ENCODE measurements at regions not wholly inside any gene's neighbourhood (a gene's known extent, or its start where the extent isn't known, plus 50 kb on each side); places are given as distances from the start of the nearest gene placed in this dataset.

- TF ChIP-seq TOX (CRISPR knock-in tag; IDR thresholded peaks at IDR 0.05; ENCODE audit: borderline replicate concordance) (no peak), PPARA (CRISPR knock-in tag; IDR thresholded peaks at IDR 0.05; ENCODE audit: borderline replicate concordance) (no peak), TSHZ2 (CRISPR knock-in tag; IDR thresholded peaks at IDR 0.05) (no peak), BACH2 (CRISPR knock-in tag; IDR thresholded peaks at IDR 0.05; ENCODE audit: borderline replicate concordance) (no peak), ARNTL (CRISPR knock-in tag; IDR thresholded peaks at IDR 0.05; ENCODE audit: borderline replicate concordance, low read depth) (no peak), ZC3H10 (CRISPR knock-in tag; IDR thresholded peaks at IDR 0.05) (no peak), SNAI2 (CRISPR knock-in tag; IDR thresholded peaks at IDR 0.05) (no peak), CSDC2 (CRISPR knock-in tag; IDR thresholded peaks at IDR 0.05) (no peak), ZFP3 (CRISPR knock-in tag; IDR thresholded peaks at IDR 0.05) (no peak), GLIS3 (CRISPR knock-in tag; IDR thresholded peaks at IDR 0.05) (no peak), TCF4 (CRISPR knock-in tag; IDR thresholded peaks at IDR 0.05; ENCODE audit: borderline replicate concordance) (no peak), ISL1 (CRISPR knock-in tag; IDR thresholded peaks at IDR 0.05) (no peak), ZNF70 (CRISPR knock-in tag; IDR thresholded peaks at IDR 0.05) (no peak), ZFP30 (CRISPR knock-in tag; IDR thresholded peaks at IDR 0.05) (no peak), ZNF8 (CRISPR knock-in tag; IDR thresholded peaks at IDR 0.05) (no peak), ESRRG (CRISPR knock-in tag; IDR thresholded peaks at IDR 0.05) (no peak), CSRNP3 (CRISPR knock-in tag; IDR thresholded peaks at IDR 0.05) (no peak), OSR1 (CRISPR knock-in tag; IDR thresholded peaks at IDR 0.05) (no peak), RARB (CRISPR knock-in tag; IDR thresholded peaks at IDR 0.05) (no peak)
Observed at GRCh38 chr9:111167341-111167740, 129.1 kb upstream of the LPAR1 start.

GRCh38 chr9:111163716-111164389, 125.6 kb upstream of the LPAR1 start:
- no peak for TF ChIP-seq ZNF8 (CRISPR knock-in tag; IDR thresholded peaks at IDR 0.05)
- TF ChIP-seq ESRRG (CRISPR knock-in tag; IDR thresholded peaks at IDR 0.05): no peak
- TF ChIP-seq TSHZ2 (CRISPR knock-in tag; IDR thresholded peaks at IDR 0.05): no peak
- TF ChIP-seq ZNF70 (CRISPR knock-in tag; IDR thresholded peaks at IDR 0.05): no peak
- no peak for TF ChIP-seq SNAI2 (CRISPR knock-in tag; IDR thresholded peaks at IDR 0.05)
- TF ChIP-seq ZC3H10 (CRISPR knock-in tag; IDR thresholded peaks at IDR 0.05): no peak
- no peak for TF ChIP-seq TOX (CRISPR knock-in tag; IDR thresholded peaks at IDR 0.05; ENCODE audit: borderline replicate concordance)
- TF ChIP-seq ZFP30 (CRISPR knock-in tag; IDR thresholded peaks at IDR 0.05): no peak
- no peak for TF ChIP-seq RARB (CRISPR knock-in tag; IDR thresholded peaks at IDR 0.05)
- TF ChIP-seq GLIS3 (CRISPR knock-in tag; IDR thresholded peaks at IDR 0.05): no peak
- no peak for TF ChIP-seq PPARA (CRISPR knock-in tag; IDR thresholded peaks at IDR 0.05; ENCODE audit: borderline replicate concordance)
- no peak for TF ChIP-seq CSRNP3 (CRISPR knock-in tag; IDR thresholded peaks at IDR 0.05)
- no peak for TF ChIP-seq TCF4 (CRISPR knock-in tag; IDR thresholded peaks at IDR 0.05; ENCODE audit: borderline replicate concordance)
- ATAC-seq: no peak

More at GRCh38 chr9:111167341-111167740, 129.1 kb upstream of the LPAR1 start:
- no peak for ATAC-seq

- ATAC-seq: no peak
- TF ChIP-seq ZNF565 (CRISPR knock-in tag; conservative IDR thresholded peaks at IDR 0.05; ENCODE audit: low read depth) (no peak), ARNTL (CRISPR knock-in tag; IDR thresholded peaks at IDR 0.05; ENCODE audit: borderline replicate concordance, low read depth) (no peak), ISL1 (CRISPR knock-in tag; IDR thresholded peaks at IDR 0.05) (no peak), SNAI2 (CRISPR knock-in tag; IDR thresholded peaks at IDR 0.05) (no peak), OSR1 (CRISPR knock-in tag; IDR thresholded peaks at IDR 0.05) (no peak), ZFP30 (CRISPR knock-in tag; IDR thresholded peaks at IDR 0.05) (no peak), CREB5 (CRISPR knock-in tag; IDR thresholded peaks at IDR 0.05; ENCODE audit: low read depth) (no peak), CSRNP3 (CRISPR knock-in tag; IDR thresholded peaks at IDR 0.05) (no peak), PATZ1 (CRISPR knock-in tag; IDR thresholded peaks at IDR 0.05; ENCODE audit: borderline replicate concordance) (no peak)
Observed at GRCh38 chr9:111162026-111162425, 123.8 kb upstream of the LPAR1 start.

Data from SK-N-SH treated with all-trans-retinoic acid at 6 μM for 48 hours (cell line).